A673 (cell line): ENCODE measurements at regions not wholly inside any gene's neighbourhood (a gene's known extent, or its start where the extent isn't known, plus 50 kb on each side); places are given as distances from the start of the nearest gene placed in this dataset.

Experiments
- BruUV-seq: library from RNA; stranded (reverse); fragments of 400-500 nt; replicated peaks from 2 replicates; lab custom pipeline; 2021; lab: Mats Ljungman, UMichigan
- CTCF ChIA-PET: fragments of 300-600 bp; sonication (Branson Sonifier 250); formaldehyde crosslinking; loops from one replicate; lab custom pipeline; 2022; ENCODE audit warnings: antibody characterized with exemption; lab: Charles Lee
- POLR2A ChIA-PET: fragments of 300-600 bp; sonication (Branson Sonifier 250); formaldehyde crosslinking; loops from one replicate; lab custom pipeline; 2022; ENCODE audit warnings: antibody characterized with exemption; ENCODE audit not compliant: low non-redundant PET; lab: Charles Lee
- DNase-seq: peaks from one replicate; pipeline ENCODE4 v3.0.0-alpha.2; 2015; ENCODE audit warnings: low spot score
- H3K27ac ChIP-seq: fragments of 200-600 bp; sonication (generic); 2 replicates; pipeline ENCODE4 v1.5.1; 2016; ENCODE audit warnings: mixed run types, low read depth, mild to moderate bottlenecking, mixed read lengths, antibody characterized with exemption, low read length; ENCODE audit not compliant: poor library complexity, severe bottlenecking
- H3K27me3 ChIP-seq: fragments of 200-600 bp; sonication (generic); replicated peaks from 2 replicates; pipeline ENCODE4 v1.6.1; 2017; ENCODE audit warnings: mixed run types, low read depth, mild to moderate bottlenecking, mixed read lengths, antibody characterized with exemption, low read length; ENCODE audit not compliant: insufficient read depth, poor library complexity
- H3K36me3 ChIP-seq: fragments of 200-600 bp; sonication (generic); 2 replicates; pipeline ENCODE4 v1.6.1; 2016; ENCODE audit warnings: mixed run types, mild to moderate bottlenecking, mixed read lengths, antibody characterized with exemption, low read length; ENCODE audit not compliant: insufficient read depth, poor library complexity, severe bottlenecking
- H3K4me1 ChIP-seq: fragments of 200-600 bp; sonication (generic); 2 replicates; pipeline ENCODE4 v1.6.1; 2017; ENCODE audit warnings: mixed run types, mild to moderate bottlenecking, mixed read lengths, antibody characterized with exemption, low read length; ENCODE audit not compliant: insufficient read depth, poor library complexity, severe bottlenecking
- H3K4me3 ChIP-seq: fragments of 200-600 bp; sonication (generic); 2 replicates; pipeline ENCODE4 v1.5.1; 2016; ENCODE audit warnings: low read depth, mixed run types, mild to moderate bottlenecking, mixed read lengths, low read length; ENCODE audit not compliant: poor library complexity, severe bottlenecking
- H3K9me3 ChIP-seq: fragments of 200-600 bp; sonication (generic); 2 replicates; pipeline ENCODE4 v1.6.1; 2016; ENCODE audit warnings: mixed run types, low read depth, mild to moderate bottlenecking, mixed read lengths, antibody characterized with exemption, low read length; ENCODE audit not compliant: poor library complexity, severe bottlenecking
- EZH2 ChIP-seq: fragments of 200-600 bp; sonication (generic); IDR thresholded peaks from 2 replicates; pipeline ENCODE4 v1.6.1; 2017; ENCODE audit warnings: borderline replicate concordance, low read depth, mild to moderate bottlenecking, mixed read lengths, antibody characterized with exemption, low read length; ENCODE audit not compliant: poor library complexity, severe bottlenecking
- intact Hi-C: fragments of 100-400 bp; cut with micrococcal nuclease; formaldehyde crosslinking; loops from one replicate; pipeline ENCODE4 v1.10.0; 2022; ENCODE audit not compliant: unreplicated experiment
- TF ChIP-seq, protein P1 (sequence below): fragments of 300-800, 200-600 bp; sonication (generic); conservative IDR thresholded peaks from 2 replicates; pipeline ENCODE4 v1.5.1; 2017; ENCODE audit warnings: low read depth, mild to moderate bottlenecking, antibody characterized with exemption, low read length, moderate library complexity, mixed read lengths

DNA sequence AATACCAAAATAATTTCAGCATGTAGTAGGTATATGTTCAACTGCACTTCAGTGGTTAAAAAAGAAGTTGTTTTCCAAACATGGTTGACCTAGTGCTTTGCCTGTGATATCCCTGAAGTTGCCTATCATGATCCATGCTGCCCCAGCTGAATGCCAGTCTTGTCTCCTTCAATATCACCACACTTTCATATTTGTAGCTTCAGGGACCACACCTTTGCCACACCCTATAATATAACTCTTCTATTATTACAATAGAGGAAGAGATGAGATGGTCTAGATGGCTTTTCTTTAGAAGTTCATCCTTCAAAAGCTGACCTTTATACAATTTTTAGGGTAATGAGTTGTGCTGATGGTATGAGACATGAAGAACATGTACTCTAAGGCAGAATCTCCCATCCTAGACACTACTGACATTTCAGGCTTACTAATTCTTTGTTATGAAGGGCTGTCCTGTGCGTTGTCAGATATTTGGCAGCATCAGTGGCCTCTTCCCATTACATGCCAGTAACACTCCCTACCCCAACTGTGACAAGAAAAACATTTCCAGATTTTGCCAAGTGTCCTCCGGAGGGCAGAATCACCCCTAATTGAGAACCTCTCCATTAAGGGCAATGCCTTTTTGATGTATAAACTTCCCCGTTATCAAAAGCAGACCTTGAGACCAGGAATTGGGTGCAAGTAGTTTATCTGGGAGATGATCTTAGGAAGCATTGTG is 76.2 kb upstream of the PLCL2 start:
- TF ChIP-seq, protein P1, sequence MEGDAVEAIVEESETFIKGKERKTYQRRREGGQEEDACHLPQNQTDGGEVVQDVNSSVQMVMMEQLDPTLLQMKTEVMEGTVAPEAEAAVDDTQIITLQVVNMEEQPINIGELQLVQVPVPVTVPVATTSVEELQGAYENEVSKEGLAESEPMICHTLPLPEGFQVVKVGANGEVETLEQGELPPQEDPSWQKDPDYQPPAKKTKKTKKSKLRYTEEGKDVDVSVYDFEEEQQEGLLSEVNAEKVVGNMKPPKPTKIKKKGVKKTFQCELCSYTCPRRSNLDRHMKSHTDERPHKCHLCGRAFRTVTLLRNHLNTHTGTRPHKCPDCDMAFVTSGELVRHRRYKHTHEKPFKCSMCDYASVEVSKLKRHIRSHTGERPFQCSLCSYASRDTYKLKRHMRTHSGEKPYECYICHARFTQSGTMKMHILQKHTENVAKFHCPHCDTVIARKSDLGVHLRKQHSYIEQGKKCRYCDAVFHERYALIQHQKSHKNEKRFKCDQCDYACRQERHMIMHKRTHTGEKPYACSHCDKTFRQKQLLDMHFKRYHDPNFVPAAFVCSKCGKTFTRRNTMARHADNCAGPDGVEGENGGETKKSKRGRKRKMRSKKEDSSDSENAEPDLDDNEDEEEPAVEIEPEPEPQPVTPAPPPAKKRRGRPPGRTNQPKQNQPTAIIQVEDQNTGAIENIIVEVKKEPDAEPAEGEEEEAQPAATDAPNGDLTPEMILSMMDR: no peak
- TF ChIP-seq EZH2: no peak
- DNase-seq: no peak
- Histone ChIP-seq H3K4me3 (no peak overlapping the region), H3K4me1 (no peaks in the 10 kb centered on the region), H3K9me3 (no peaks in the 10 kb centered on the region), H3K27me3 (peaks cover 8% of the 10 kb centered on the region), H3K36me3 (no peaks in the 10 kb centered on the region), H3K27ac (no peak overlapping the region)
- ChIA-PET CTCF (no interaction called here), POLR2A (interaction anchor here (0.7 kb wide), 1 partner anchor 288 kb away, joined by 3 read pairs; no protein-coding TSS in a partner anchor)
- BruUV-seq: no TSS peak
- intact Hi-C loops: no loop called here

DNA sequence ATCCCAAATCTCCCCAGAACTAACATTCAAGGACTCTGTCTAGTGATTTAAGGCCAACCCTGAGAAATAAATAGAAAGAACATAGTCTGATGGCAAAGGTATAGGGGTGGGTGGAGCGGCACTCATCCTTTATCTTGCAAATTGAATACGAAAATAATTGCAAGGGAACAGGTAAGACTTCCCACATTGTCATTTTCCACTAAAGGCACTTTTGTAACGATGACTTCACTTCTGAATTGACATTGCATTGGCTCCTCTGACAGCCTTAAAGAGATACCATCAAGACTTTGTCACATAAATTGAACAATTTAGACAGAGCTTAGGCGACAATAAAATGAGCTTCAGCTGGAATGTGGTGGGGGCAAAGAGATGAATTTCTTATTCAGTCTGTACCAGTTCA is 75.3 kb upstream of the PLCL2 start:
- ChIA-PET CTCF (no interaction called here), POLR2A (no interaction called here)
- intact Hi-C loops: no loop called here
- no peaks in the 10 kb centered on the region for H3K4me1 ChIP-seq
- TF ChIP-seq EZH2: no peak
- TF ChIP-seq, protein P1: no peak
- H3K27ac ChIP-seq: no peak overlapping the region
- DNase-seq: no peak
- H3K9me3 ChIP-seq: no peaks in the 10 kb centered on the region
- H3K36me3 ChIP-seq: no peaks in the 10 kb centered on the region
- BruUV-seq: no TSS peak
- H3K27me3 ChIP-seq: peaks cover 8% of the 10 kb centered on the region
- no peak overlapping the region for H3K4me3 ChIP-seq

DNA sequence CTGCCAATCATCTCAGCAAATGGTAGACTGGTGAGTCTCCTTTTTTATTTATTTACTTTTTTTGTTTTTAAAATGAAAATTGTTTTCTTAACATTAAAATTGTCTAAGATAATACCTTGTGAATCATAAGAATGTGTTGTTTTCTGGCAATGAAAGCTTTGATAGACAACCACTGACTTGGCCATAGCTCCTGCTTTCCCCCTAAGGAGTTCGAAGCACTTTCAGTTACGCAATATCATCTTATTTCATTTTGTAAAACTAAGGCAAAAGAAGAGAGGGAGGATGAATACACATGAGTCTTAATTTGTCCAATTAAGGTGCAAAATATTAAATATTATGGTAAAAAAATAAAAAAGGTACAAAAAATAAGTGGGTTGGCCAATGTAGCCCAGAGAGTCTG is 74.8 kb upstream of the PLCL2 start:
- BruUV-seq: no TSS peak
- POLR2A ChIA-PET: no interaction called here
- CTCF ChIA-PET: no interaction called here

More for the DNA sequence above, 74.8 kb upstream of the PLCL2 start:
- Histone ChIP-seq H3K9me3 (no peaks in the 10 kb centered on the region), H3K36me3 (no peaks in the 10 kb centered on the region), H3K4me3 (no peak overlapping the region), H3K4me1 (no peaks in the 10 kb centered on the region), H3K27me3 (peaks cover 8% of the 10 kb centered on the region), H3K27ac (no peak overlapping the region)
- intact Hi-C loops: no loop called here
- DNase-seq: no peak
- TF ChIP-seq, protein P1: no peak
- TF ChIP-seq EZH2: no peak
